Mesenchymal stem cell (in vitro differentiated cells and primary cell): ENCODE measurements at regions not wholly inside any gene's neighbourhood (a gene's known extent, or its start where the extent isn't known, plus 50 kb on each side); places are given as distances from the start of the nearest gene placed in this dataset.
A peak's percentile ranks its signal among the peaks of the same experiment; 100 is the strongest.

Experiments used
- DNase-seq: peaks from one replicate; pipeline ENCODE4 v3.0.0-alpha.2; 2013
- H2AFZ ChIP-seq: one replicate; pipeline ENCODE4 v1.6.1; 2013; ENCODE audit warnings: low read depth, mild to moderate bottlenecking, control low read depth, inconsistent platforms, low read length, moderate library complexity
- H2AK5ac ChIP-seq: 2 replicates; pipeline ENCODE4 v1.6.1; 2013; ENCODE audit warnings: low read length, moderate library complexity, mild to moderate bottlenecking, inconsistent platforms; ENCODE audit not compliant: severe bottlenecking
- H2BK120ac ChIP-seq: one replicate; pipeline ENCODE4 v1.6.1; 2013; ENCODE audit warnings: low read depth, mild to moderate bottlenecking, inconsistent platforms, low read length, moderate library complexity
- H2BK12ac ChIP-seq, 2 experiments: one replicate each; pipeline ENCODE4 v1.6.1; 2013; ENCODE audit warnings: inconsistent platforms in 2 of 2, low read length in 2 of 2, mild to moderate bottlenecking in 2 of 2, moderate library complexity in 2 of 2, control low read depth in 1 of 2
- H2BK15ac ChIP-seq: one replicate; pipeline ENCODE4 v1.6.1; 2013; ENCODE audit warnings: mild to moderate bottlenecking, low read depth, inconsistent platforms; ENCODE audit not compliant: poor library complexity, severe bottlenecking
- H2BK5ac ChIP-seq: 2 replicates; pipeline ENCODE4 v1.6.1; 2013; ENCODE audit warnings: low read depth, mild to moderate bottlenecking, low read length, control low read depth, inconsistent platforms; ENCODE audit not compliant: poor library complexity, severe bottlenecking
- H3K14ac ChIP-seq, 2 experiments: one replicate each; pipeline ENCODE4 v1.6.1; 2013; ENCODE audit warnings: inconsistent platforms in 2 of 2, low read length in 2 of 2, control low read depth in 1 of 2, mild to moderate bottlenecking in 1 of 2, moderate library complexity in 1 of 2
- H3K18ac ChIP-seq, 2 experiments: one replicate each; pipeline ENCODE4 v1.6.1; 2013; ENCODE audit warnings: inconsistent platforms in 2 of 2, low read length in 2 of 2, control low read depth in 1 of 2, low read depth in 1 of 2, mild to moderate bottlenecking in 1 of 2
- H3K23ac ChIP-seq, 2 experiments: one replicate each; pipeline ENCODE4 v1.6.1; 2013; ENCODE audit warnings: inconsistent platforms in 2 of 2, low read length in 2 of 2, mild to moderate bottlenecking in 2 of 2, moderate library complexity in 2 of 2, control low read depth in 1 of 2
- H3K27ac ChIP-seq: 2 replicates; pipeline ENCODE4 v1.5.1; 2013; ENCODE audit warnings: mild to moderate bottlenecking, moderate library complexity, low read length, control low read depth, inconsistent platforms; ENCODE audit not compliant: poor library complexity, severe bottlenecking
- H3K27me3 ChIP-seq, 2 experiments: 2 replicates each; pipeline versions ENCODE4 v1.6.1 to v1.7.0; 2013; ENCODE audit warnings: low read length in 2 of 2, mild to moderate bottlenecking in 2 of 2, moderate library complexity in 2 of 2, control low read depth in 1 of 2, inconsistent platforms in 1 of 2; ENCODE audit not compliant: control insufficient read depth in 1 of 2, insufficient read depth in 1 of 2
- H3K36me3 ChIP-seq, 2 experiments: 2 replicates each; pipeline versions ENCODE4 v1.6.1 to v1.7.0; 2013; ENCODE audit warnings: low read length in 2 of 2, control low read depth in 1 of 2, inconsistent platforms in 1 of 2, low read depth in 1 of 2, mild to moderate bottlenecking in 1 of 2; ENCODE audit not compliant: insufficient read depth in 2 of 2, control insufficient read depth in 1 of 2
- H3K4ac ChIP-seq, 2 experiments: one replicate each; pipeline ENCODE4 v1.6.1; 2013; ENCODE audit warnings: inconsistent platforms in 2 of 2, low read length in 2 of 2, mild to moderate bottlenecking in 2 of 2, moderate library complexity in 2 of 2, control low read depth in 1 of 2, low read depth in 1 of 2
- H3K4me1 ChIP-seq: 2 replicates; pipeline ENCODE4 v1.6.1; 2013; ENCODE audit warnings: low read depth, low read length, control low read depth; ENCODE audit not compliant: control insufficient read depth, insufficient read depth
- H3K4me2 ChIP-seq: 2 replicates; pipeline ENCODE4 v1.6.1; 2013; ENCODE audit warnings: low read length, mild to moderate bottlenecking, inconsistent platforms; ENCODE audit not compliant: poor library complexity, severe bottlenecking
- H3K4me3 ChIP-seq, 2 experiments: 2 replicates each; pipeline versions ENCODE4 v1.5.1 to v1.7.0; 2013; ENCODE audit warnings: low read length in 2 of 2, mild to moderate bottlenecking in 2 of 2, control low read depth in 1 of 2, low read depth in 1 of 2; ENCODE audit not compliant: insufficient read depth in 1 of 2
- H3K79me1 ChIP-seq: replicated peaks from 2 replicates; pipeline ENCODE4 v1.6.1; 2013; ENCODE audit warnings: mild to moderate bottlenecking, control low read depth, low read length, inconsistent platforms; ENCODE audit not compliant: poor library complexity, severe bottlenecking
- H3K9ac ChIP-seq: 2 replicates; pipeline ENCODE4 v1.7.0; 2013; ENCODE audit warnings: mild to moderate bottlenecking, low read length, moderate library complexity
- H3K9me3 ChIP-seq: 2 replicates; pipeline ENCODE4 v1.7.0; 2013; ENCODE audit warnings: mild to moderate bottlenecking, low read length; ENCODE audit not compliant: control insufficient read depth
- H4K8ac ChIP-seq: one replicate; pipeline ENCODE4 v1.6.1; 2013; ENCODE audit warnings: inconsistent platforms, mild to moderate bottlenecking, low read length, moderate library complexity
- H4K91ac ChIP-seq: one replicate; pipeline ENCODE4 v1.6.1; 2013; ENCODE audit warnings: mild to moderate bottlenecking, low read length, inconsistent platforms
- WGBS: methylation state at CpG from one replicate; pipeline ENCODE4 v1.1.7; 2013; ENCODE audit warnings: mixed read lengths; 5-methylcytosine and 5-hydroxymethylcytosine counted together

DNA sequence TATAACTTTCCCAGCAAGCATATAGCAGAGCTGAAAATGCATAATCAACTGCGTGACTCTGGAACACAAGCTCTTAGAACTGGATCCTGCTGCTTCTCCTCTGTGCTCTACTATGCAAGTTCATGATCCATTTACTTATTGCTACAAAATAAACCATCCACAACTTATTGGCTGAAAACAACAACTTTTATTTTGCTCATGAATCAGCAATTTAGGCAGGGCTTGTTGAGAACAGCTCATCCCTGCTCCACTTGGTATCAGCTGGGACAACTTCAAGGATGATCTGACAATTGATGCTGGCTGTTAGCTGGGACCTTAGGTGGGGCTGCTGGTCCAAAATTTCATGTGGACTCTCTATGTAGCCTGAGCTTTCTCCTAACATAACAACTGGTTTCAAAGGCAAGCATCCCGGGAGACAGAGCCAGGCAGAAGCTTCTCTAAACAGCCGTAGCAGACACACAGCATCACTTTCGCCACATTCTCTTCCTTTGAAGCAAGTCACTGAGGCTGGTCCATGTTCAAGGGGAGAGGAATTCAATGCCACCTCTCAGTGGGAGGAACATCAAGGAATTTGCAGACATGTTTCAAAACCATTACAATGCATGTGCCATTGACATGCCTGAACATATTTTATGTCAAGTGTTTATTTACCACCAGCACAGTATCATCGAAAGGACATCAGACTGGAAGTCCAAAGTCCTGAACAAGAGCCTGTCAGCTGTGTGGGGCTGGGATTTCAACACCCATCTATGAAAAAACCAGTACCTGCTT lies 153.1 kb upstream of the PKDCC start:
- Histone ChIP-seq H2AK5ac (no peak overlapping the region), H3K4me3 (no peak overlapping the region), H3K79me1 (no peaks in the 10 kb centered on the region), H4K91ac (no peak overlapping the region), H2BK120ac (no peak overlapping the region), H3K9me3 (no peaks in the 10 kb centered on the region), H3K27ac (no peak overlapping the region), H3K4me1 (no peaks in the 10 kb centered on the region), H2BK15ac (no peak overlapping the region), H3K14ac (no peak overlapping the region), H2BK12ac (no peak overlapping the region), H3K18ac (no peak overlapping the region), H3K36me3 (no peaks in the 10 kb centered on the region), H3K23ac (no peak overlapping the region), H3K27me3 (no peaks in the 10 kb centered on the region), H3K4ac (no peak overlapping the region), H3K9ac (no peak overlapping the region), H2BK5ac (no peak overlapping the region), H3K4me2 (no peak overlapping the region), H2AFZ (no peak overlapping the region), H4K8ac (no peak overlapping the region)
- WGBS = 96% methylated on average over 5 of the region's 5 CpGs
- DNase-seq = no peak

- 47% methylated on average over 1 of the region's 1 CpG for WGBS
Measured at GRCh38 chr2:41895334-41895664, 152.5 kb upstream of the PKDCC start.

GRCh38 chr2:41896186-41896846 lies 151.5 kb upstream of the PKDCC start:
- Histone ChIP-seq H3K4me1 (no peaks in the 10 kb centered on the region), H2AK5ac (no peak overlapping the region), H3K27me3 (no peaks in the 10 kb centered on the region), H3K18ac (no peak overlapping the region), H4K8ac (no peak overlapping the region), H3K4me2 (no peak overlapping the region), H3K9me3 (no peaks in the 10 kb centered on the region), H2BK15ac (no peak overlapping the region), H3K27ac (no peak overlapping the region), H3K36me3 (no peaks in the 10 kb centered on the region), H3K4me3 (no peak overlapping the region), H2BK120ac (no peak overlapping the region), H3K79me1 (no peaks in the 10 kb centered on the region), H2BK12ac (no peak overlapping the region), H4K91ac (no peak overlapping the region), H3K14ac (no peak overlapping the region), H2BK5ac (no peak overlapping the region), H3K23ac (no peak overlapping the region), H2AFZ (no peak overlapping the region), H3K9ac (no peak overlapping the region), H3K4ac (no peak overlapping the region)
- 83% methylated on average over 5 of the region's 5 CpGs for WGBS
- DNase-seq = no peak

More at GRCh38 chr2:41895334-41895664, 152.5 kb upstream of the PKDCC start:
- Histone ChIP-seq H3K79me1 (no peaks in the 10 kb centered on the region), H3K23ac (no peak overlapping the region), H2BK120ac (no peak overlapping the region), H3K4me1 (no peaks in the 10 kb centered on the region), H2BK15ac (no peak overlapping the region), H3K14ac (no peak overlapping the region), H2AK5ac (no peak overlapping the region), H3K4ac (no peak overlapping the region), H3K9ac (no peak overlapping the region), H4K8ac (no peak overlapping the region), H3K4me3 (no peak overlapping the region), H3K18ac (no peak overlapping the region), H3K27ac (no peak overlapping the region), H2AFZ (no peak overlapping the region), H3K27me3 (no peaks in the 10 kb centered on the region), H2BK5ac (no peak overlapping the region), H3K36me3 (no peaks in the 10 kb centered on the region), H3K4me2 (no peak overlapping the region), H4K91ac (no peak overlapping the region), H2BK12ac (no peak overlapping the region), H3K9me3 (no peaks in the 10 kb centered on the region)
- DNase-seq = no peak

DNA sequence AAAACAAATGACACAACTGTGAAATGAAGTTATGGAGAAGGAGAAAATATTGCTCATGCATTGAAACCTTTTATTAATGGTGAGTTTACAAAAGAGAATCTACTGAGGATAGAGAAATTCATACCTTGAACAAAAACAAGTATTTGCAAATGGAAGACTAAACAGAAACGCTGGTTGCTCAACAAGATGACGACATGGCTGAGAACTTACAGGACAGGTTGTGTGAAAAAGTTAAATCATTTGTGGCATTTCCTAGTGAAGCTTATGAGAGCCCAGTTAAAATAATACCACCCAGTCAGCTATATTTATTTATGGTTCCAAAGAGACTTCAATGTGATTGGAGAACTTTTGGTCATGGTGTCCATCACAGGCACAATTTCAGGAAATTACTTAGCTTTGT lies 148.6 kb upstream of the PKDCC start:
- H3K14ac ChIP-seq = no peak overlapping the region
- H4K91ac ChIP-seq = no peak overlapping the region
- H2BK12ac ChIP-seq = no peak overlapping the region
- H3K9me3 ChIP-seq = no peaks in the 10 kb centered on the region
- DNase-seq = peak; percentile 57
- no peaks in the 10 kb centered on the region for H3K36me3 ChIP-seq
- no peaks in the 10 kb centered on the region for H3K27me3 ChIP-seq
- no peak overlapping the region for H3K23ac ChIP-seq
- no peak overlapping the region for H2AFZ ChIP-seq
- H3K4me2 ChIP-seq = no peak overlapping the region
- 28% methylated on average over 2 of the region's 2 CpGs for WGBS
- H3K4me1 ChIP-seq = peaks cover 2% of the 10 kb centered on the region
- no peak overlapping the region for H3K27ac ChIP-seq
- H3K18ac ChIP-seq = no peak overlapping the region
- no peak overlapping the region for H2BK5ac ChIP-seq
- no peaks in the 10 kb centered on the region for H3K79me1 ChIP-seq
- H2BK15ac ChIP-seq = no peak overlapping the region
- no peak overlapping the region for H2AK5ac ChIP-seq
- no peak overlapping the region for H3K4me3 ChIP-seq
- no peak overlapping the region for H4K8ac ChIP-seq
- no peak overlapping the region for H3K4ac ChIP-seq
- no peak overlapping the region for H2BK120ac ChIP-seq
- no peak overlapping the region for H3K9ac ChIP-seq
